ENCODE measurements at regions not wholly inside any gene's neighbourhood (a gene's known extent, or its start where the extent isn't known, plus 50 kb on each side); places are given as distances from the start of the nearest gene placed in this dataset.

- ChIA-PET CTCF (ENCODE audit: partially characterized antibody) (no interaction called here), POLR2A (ENCODE audit: partially characterized antibody) (no interaction called here)
- Histone ChIP-seq H2BK5ac (ENCODE audit: low read depth, low read length) (no peak overlapping the region), H2BK12ac (ENCODE audit: low read depth, low read length) (no peak overlapping the region), H3K4ac (replicated peaks; ENCODE audit: insufficient read length, low read depth, low read length) (no peak overlapping the region), H3K4me2 (ENCODE audit: insufficient read depth in 1 of 2, low read depth in 2 of 2, low read length in 2 of 2) (peak overlapping the region; percentile 51 to 63; a peak in 2 of 4 replicates), H2AFZ (ENCODE audit: low read length) (no peak overlapping the region), H3K9me3 (ENCODE audit: insufficient read depth in 2 of 2, low read depth in 1 of 2, low read length in 1 of 2) (no peaks in the 10 kb centered on the region), H2BK20ac (ENCODE audit: low read length) (no peak overlapping the region), H3K79me1 (ENCODE audit: low read depth, low read length) (no peaks in the 10 kb centered on the region), H2AK5ac (ENCODE audit: low read depth, low read length) (no peak overlapping the region), H2BK15ac (ENCODE audit: low read length) (no peak overlapping the region), H3K9ac (replicated peaks in 1 of 4; ENCODE audit: extremely low read depth in 1 of 4, low read depth in 3 of 4, low read length in 3 of 4) (no peak overlapping the region), H3K36me3 (ENCODE audit: control insufficient read depth in 2 of 4, insufficient read depth in 4 of 4, low read length in 3 of 4) (no peaks in the 10 kb centered on the region), H3K4me3 (ENCODE audit: extremely low read depth in 1 of 4, insufficient read depth in 2 of 4, low read depth in 3 of 4, low read length in 4 of 4) (no peak overlapping the region), H3K14ac (ENCODE audit: insufficient read length) (no peak overlapping the region), H4K20me1 (replicated peaks in 1 of 2; ENCODE audit: control insufficient read depth in 1 of 2, insufficient read depth in 2 of 2, low read length in 2 of 2) (no peaks in the 10 kb centered on the region), H3K23ac (ENCODE audit: insufficient read length) (no peak overlapping the region), H4K91ac (replicated peaks; ENCODE audit: insufficient read length, low read length) (no peak overlapping the region), H3K4me1 (replicated peaks in 1 of 4; ENCODE audit: control insufficient read depth in 3 of 4, insufficient read depth in 4 of 4, low read length in 3 of 4) (peaks cover 0 to 3% (median 0%) of the 10 kb centered on the region in 4 experiments; a peak in 1 of 7 replicates), H4K5ac (ENCODE audit: insufficient read length, low read depth, low read length) (no peak overlapping the region), H3K27ac (ENCODE audit: low read depth, low read length) (no peak overlapping the region), H3K18ac (ENCODE audit: extremely low read depth, low read length) (no peak overlapping the region), H3K79me2 (ENCODE audit: control insufficient read depth in 1 of 2, insufficient read depth in 2 of 2, low read length in 2 of 2) (0 out of 4 replicates have a peak, but pooled peaks cover 0 to 4% of the 10 kb centered on the region in 2 experiments), H2BK120ac (replicated peaks; ENCODE audit: low read depth, low read length) (no peak overlapping the region), H3K56ac (replicated peaks; ENCODE audit: insufficient read length, low read depth, low read length) (no peak overlapping the region), H3K27me3 (replicated peaks in 1 of 4; ENCODE audit: control insufficient read depth in 3 of 4, extremely low read depth in 1 of 4, insufficient read depth in 3 of 4, low read length in 3 of 4) (no peaks in the 10 kb centered on the region), H4K8ac (ENCODE audit: extremely low read depth, insufficient read depth, low read length) (no peak overlapping the region), H3K23me2 (ENCODE audit: low read depth, low read length) (no peaks in the 10 kb centered on the region)
- DNase-seq (ENCODE audit: low read depth in 1 of 2, low spot score in 2 of 2) (no peak), FAIRE-seq (peak; percentile 65)
- TF ChIP-seq KDM1A (IDR thresholded peaks at IDR 0.05; ENCODE audit: borderline replicate concordance, low read length) = no peak
- no peak for TF ChIP-seq BCL11A (IDR thresholded peaks at IDR 0.05; ENCODE audit: low read depth in 2 of 2, low read length in 2 of 2)
- TF ChIP-seq CREB1 (IDR thresholded peaks at IDR 0.05) = no peak
- TF ChIP-seq SIRT6 (IDR thresholded peaks at IDR 0.05; ENCODE audit: low read length) = no peak
- no peak for TF ChIP-seq POLR2AphosphoS5 (IDR thresholded peaks at IDR 0.05; ENCODE audit: low read depth, low read length)
- 76% methylated on average over 2 of the region's 2 CpGs; no CpG with 5 or more reads in 1 of the 2 experiments for WGBS, 2 experiments (ENCODE audit: extremely low coverage in 1 of 2, insufficient coverage in 1 of 2, insufficient read length in 1 of 2, insufficient replicate concordance in 2 of 2, low coverage in 1 of 2, low lambda C conversion rate in 2 of 2, missing lambda C conversion rate in 1 of 2)
Measured at GRCh38 chr2:167510071-167510759, 621.9 kb downstream of the XIRP2 start.
